Liver (tissue), 8 donors: ENCODE measurements at regions not wholly inside any gene's neighbourhood (a gene's known extent, or its start where the extent isn't known, plus 50 kb on each side); places are given as distances from the start of the nearest gene placed in this dataset.
"Not testable (repeated sequence)": the region's sequence is repeated elsewhere in the genome, so short reads cannot be mapped to it uniquely, and the experiment has no call there.

Experiments
- DNase-seq: peaks from one replicate; pipeline ENCODE4 v3.0.0-alpha.2; 2017; ENCODE audit warnings: low spot score
- H3K27ac ChIP-seq, 2 donors: one replicate each; pipeline ENCODE4 v1.7.0; 2013; ENCODE audit warnings: inconsistent platforms in 2 of 2, low read length in 2 of 2, control low read depth in 1 of 2, low read depth in 1 of 2, mild to moderate bottlenecking in 1 of 2
- H3K27me3 ChIP-seq, 4 donors: one replicate each; pipeline versions ENCODE4 v1.6.1 to v1.7.0; 2013; ENCODE audit warnings: low read length in 3 of 4, inconsistent platforms in 1 of 4, mild to moderate bottlenecking in 1 of 4, moderate library complexity in 1 of 4; ENCODE audit not compliant: control insufficient read depth in 4 of 4, insufficient read depth in 4 of 4
- H3K36me3 ChIP-seq, 4 donors: one replicate each; pipeline versions ENCODE4 v1.6.1 to v1.7.0; 2013; ENCODE audit warnings: low read length in 3 of 4, mild to moderate bottlenecking in 3 of 4, low read depth in 1 of 4, moderate library complexity in 1 of 4; ENCODE audit not compliant: control insufficient read depth in 4 of 4, insufficient read depth in 3 of 4
- H3K4me1 ChIP-seq, 4 donors: one replicate each; pipeline versions ENCODE4 v1.6.1 to v1.7.0; 2013; ENCODE audit warnings: low read length in 3 of 4, mild to moderate bottlenecking in 3 of 4, moderate library complexity in 1 of 4; ENCODE audit not compliant: control insufficient read depth in 4 of 4, insufficient read depth in 4 of 4
- H3K4me3 ChIP-seq, 3 donors: one replicate each; pipeline versions ENCODE4 v1.6.1 to v1.7.0; 2013; ENCODE audit warnings: low read length in 3 of 3, control low read depth in 1 of 3, low read depth in 1 of 3, mild to moderate bottlenecking in 1 of 3
- H3K9ac ChIP-seq, 2 donors: one replicate each; pipeline ENCODE4 v1.7.0; 2013; ENCODE audit warnings: low read length in 2 of 2, mild to moderate bottlenecking in 2 of 2, moderate library complexity in 2 of 2, control low read depth in 1 of 2, low read depth in 1 of 2
- H3K9me3 ChIP-seq, 4 donors: one replicate each; pipeline versions ENCODE4 v1.6.1 to v1.7.0; 2013; ENCODE audit warnings: low read length in 3 of 4; ENCODE audit not compliant: control insufficient read depth in 4 of 4
- EGR1 ChIP-seq, 2 donors: IDR thresholded peaks; 2 replicates each; pipeline ENCODE4 v1.6.1; 2016 to 2018; ENCODE audit warnings: antibody characterized with exemption in 2 of 2, low read depth in 2 of 2
- FOXA1 ChIP-seq: IDR thresholded peaks from 2 replicates; pipeline ENCODE4 v1.6.1; 2016; ENCODE audit warnings: antibody characterized with exemption
- FOXA2 ChIP-seq: IDR thresholded peaks from 2 replicates; pipeline ENCODE4 v1.6.1; 2016; ENCODE audit warnings: antibody characterized with exemption
- GABPA ChIP-seq, 2 donors: IDR thresholded peaks in 1 of 2; conservative IDR thresholded peaks in 1 of 2; 2 replicates each; pipeline ENCODE4 v1.6.1; 2016; ENCODE audit warnings: antibody characterized with exemption in 2 of 2, mild to moderate bottlenecking in 1 of 2, moderate library complexity in 1 of 2
- JUND ChIP-seq, 2 donors: IDR thresholded peaks; 2 replicates each; pipeline ENCODE4 v1.6.1; 2016; ENCODE audit warnings: antibody characterized with exemption in 2 of 2
- NR2F2 ChIP-seq: IDR thresholded peaks from 2 replicates; pipeline ENCODE4 v1.6.1; 2016; ENCODE audit warnings: antibody characterized with exemption
- RAD21 ChIP-seq, 2 donors: IDR thresholded peaks; 2 replicates each; pipeline ENCODE4 v1.6.1; 2016; ENCODE audit warnings: antibody characterized with exemption in 2 of 2, mild to moderate bottlenecking in 2 of 2
- RXRA ChIP-seq, 2 donors: IDR thresholded peaks; 2 replicates each; pipeline ENCODE4 v1.6.1; 2017 to 2018; ENCODE audit warnings: antibody characterized with exemption in 2 of 2, mild to moderate bottlenecking in 1 of 2
- SP1 ChIP-seq: IDR thresholded peaks from 2 replicates; pipeline ENCODE4 v1.6.1; 2018; ENCODE audit warnings: antibody characterized with exemption, mild to moderate bottlenecking
- TAF1 ChIP-seq: conservative IDR thresholded peaks from 2 replicates; pipeline ENCODE4 v1.6.1; 2016; ENCODE audit warnings: antibody characterized with exemption, mild to moderate bottlenecking
- YY1 ChIP-seq: IDR thresholded peaks from 2 replicates; pipeline ENCODE4 v1.6.1; 2016; ENCODE audit warnings: antibody characterized with exemption, mild to moderate bottlenecking
- WGBS: extraction: QIAGEN DNeasy Blood & Tissue Kit; methylation state at CpG from one replicate; pipeline ENCODE4 v1.1.7; 2013; 5-methylcytosine and 5-hydroxymethylcytosine counted together
- TF ChIP-seq, protein P1 (sequence below): IDR thresholded peaks from 2 replicates; pipeline ENCODE4 v1.6.1; 2016; ENCODE audit warnings: antibody characterized with exemption
- TF ChIP-seq, protein P2 (sequence below): IDR thresholded peaks from 2 replicates; pipeline ENCODE4 v1.6.1; 2016; ENCODE audit warnings: antibody characterized with exemption
- TF ChIP-seq, protein P3 (sequence below): fragments of 150-350 bp; IDR thresholded peaks from 2 replicates; pipeline ENCODE4 v1.5.1; 2017; ENCODE audit warnings: improper control_type of control experiment, low read depth, low read length; ENCODE audit not compliant: missing input control
- TF ChIP-seq, protein P4 (sequence below): IDR thresholded peaks from 2 replicates; pipeline ENCODE4 v1.6.1; 2016; ENCODE audit warnings: antibody characterized with exemption
- donor health status: healthy.
- donor health status: healthy.
- donor health status: healthy.
- donor health status: healthy.
- donor health status: healthy.

DNA sequence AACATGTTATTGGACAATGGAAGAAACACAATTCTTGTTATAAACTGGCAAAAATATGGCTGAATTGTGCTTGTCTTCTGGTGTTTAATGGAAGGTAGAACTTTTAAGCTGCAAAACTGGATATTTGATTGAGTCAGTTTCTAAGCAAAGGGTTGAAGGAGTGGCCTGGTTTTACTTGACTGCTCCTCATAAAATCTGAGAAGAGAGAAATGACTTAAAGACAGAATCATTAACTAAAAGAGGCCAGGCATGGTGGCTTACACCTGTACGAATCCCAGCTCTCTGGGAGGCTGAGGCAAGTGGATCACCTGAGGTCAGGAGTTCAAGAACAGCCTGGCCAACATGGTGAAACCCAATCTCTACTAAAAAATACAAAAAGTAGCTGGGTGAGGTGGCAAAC lies 770.7 kb downstream of the CDH11 start:
- WGBS = 70% methylated on average over 1 of the region's 1 CpG
- H3K4me1 ChIP-seq = no peaks in the 10 kb centered on the region
- H3K27ac ChIP-seq = no peak overlapping the region
- H3K9me3 ChIP-seq = no peaks in the 10 kb centered on the region
- no peak overlapping the region for H3K4me3 ChIP-seq
- H3K9ac ChIP-seq = no peak overlapping the region
- TF ChIP-seq FOXA2 (no peak), SP1 (no peak), NR2F2 (no peak), YY1 (no peak), EGR1 (IDR thresholded peaks at IDR 0.05; ENCODE audit: low read depth in 2 of 2) (no peak), FOXA1 (no peak), TAF1 (no peak), RXRA (IDR thresholded peaks at IDR 0.05) (no peak)
- TF ChIP-seq, protein P1, sequence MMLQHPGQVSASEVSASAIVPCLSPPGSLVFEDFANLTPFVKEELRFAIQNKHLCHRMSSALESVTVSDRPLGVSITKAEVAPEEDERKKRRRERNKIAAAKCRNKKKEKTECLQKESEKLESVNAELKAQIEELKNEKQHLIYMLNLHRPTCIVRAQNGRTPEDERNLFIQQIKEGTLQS = no peak
- TF ChIP-seq, protein P2, sequence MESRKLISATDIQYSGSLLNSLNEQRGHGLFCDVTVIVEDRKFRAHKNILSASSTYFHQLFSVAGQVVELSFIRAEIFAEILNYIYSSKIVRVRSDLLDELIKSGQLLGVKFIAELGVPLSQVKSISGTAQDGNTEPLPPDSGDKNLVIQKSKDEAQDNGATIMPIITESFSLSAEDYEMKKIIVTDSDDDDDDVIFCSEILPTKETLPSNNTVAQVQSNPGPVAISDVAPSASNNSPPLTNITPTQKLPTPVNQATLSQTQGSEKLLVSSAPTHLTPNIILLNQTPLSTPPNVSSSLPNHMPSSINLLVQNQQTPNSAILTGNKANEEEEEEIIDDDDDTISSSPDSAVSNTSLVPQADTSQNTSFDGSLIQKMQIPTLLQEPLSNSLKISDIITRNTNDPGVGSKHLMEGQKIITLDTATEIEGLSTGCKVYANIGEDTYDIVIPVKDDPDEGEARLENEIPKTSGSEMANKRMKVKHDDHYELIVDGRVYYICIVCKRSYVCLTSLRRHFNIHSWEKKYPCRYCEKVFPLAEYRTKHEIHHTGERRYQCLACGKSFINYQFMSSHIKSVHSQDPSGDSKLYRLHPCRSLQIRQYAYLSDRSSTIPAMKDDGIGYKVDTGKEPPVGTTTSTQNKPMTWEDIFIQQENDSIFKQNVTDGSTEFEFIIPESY = no peak
- TF ChIP-seq, protein P3, sequence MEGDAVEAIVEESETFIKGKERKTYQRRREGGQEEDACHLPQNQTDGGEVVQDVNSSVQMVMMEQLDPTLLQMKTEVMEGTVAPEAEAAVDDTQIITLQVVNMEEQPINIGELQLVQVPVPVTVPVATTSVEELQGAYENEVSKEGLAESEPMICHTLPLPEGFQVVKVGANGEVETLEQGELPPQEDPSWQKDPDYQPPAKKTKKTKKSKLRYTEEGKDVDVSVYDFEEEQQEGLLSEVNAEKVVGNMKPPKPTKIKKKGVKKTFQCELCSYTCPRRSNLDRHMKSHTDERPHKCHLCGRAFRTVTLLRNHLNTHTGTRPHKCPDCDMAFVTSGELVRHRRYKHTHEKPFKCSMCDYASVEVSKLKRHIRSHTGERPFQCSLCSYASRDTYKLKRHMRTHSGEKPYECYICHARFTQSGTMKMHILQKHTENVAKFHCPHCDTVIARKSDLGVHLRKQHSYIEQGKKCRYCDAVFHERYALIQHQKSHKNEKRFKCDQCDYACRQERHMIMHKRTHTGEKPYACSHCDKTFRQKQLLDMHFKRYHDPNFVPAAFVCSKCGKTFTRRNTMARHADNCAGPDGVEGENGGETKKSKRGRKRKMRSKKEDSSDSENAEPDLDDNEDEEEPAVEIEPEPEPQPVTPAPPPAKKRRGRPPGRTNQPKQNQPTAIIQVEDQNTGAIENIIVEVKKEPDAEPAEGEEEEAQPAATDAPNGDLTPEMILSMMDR = no peak
- no peaks in the 10 kb centered on the region for H3K27me3 ChIP-seq
- DNase-seq = no peak
- no peaks in the 10 kb centered on the region for H3K36me3 ChIP-seq

DNA sequence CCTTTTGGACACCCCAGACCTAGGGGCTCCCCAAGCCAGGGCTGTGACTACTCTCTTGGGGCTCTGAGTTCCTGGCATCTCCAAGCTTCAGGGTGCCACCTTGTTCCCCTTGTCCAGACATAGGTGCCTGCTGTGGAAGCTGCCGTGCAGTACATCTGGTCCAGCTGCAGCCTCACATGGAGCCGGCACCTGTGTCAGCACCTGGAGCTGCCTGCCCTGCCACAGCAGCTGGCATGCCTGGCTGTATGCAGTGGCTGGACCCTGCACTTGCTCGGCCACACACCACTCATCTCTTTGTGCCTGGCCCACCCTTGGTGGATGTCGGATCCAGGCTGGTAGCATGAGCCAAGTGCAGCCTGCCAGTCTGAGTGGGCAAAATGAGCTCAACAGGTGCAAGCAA lies 775.8 kb downstream of the CDH11 start:
- no peak for DNase-seq
- no peaks in the 10 kb centered on the region for H3K9me3 ChIP-seq
- WGBS = 90% methylated on average over 4 of the region's 4 CpGs
- no peak overlapping the region for H3K9ac ChIP-seq
- no peaks in the 10 kb centered on the region for H3K36me3 ChIP-seq
- H3K4me3 ChIP-seq = no peak overlapping the region
- no peak overlapping the region for H3K27ac ChIP-seq
- no peaks in the 10 kb centered on the region for H3K4me1 ChIP-seq
- no peaks in the 10 kb centered on the region for H3K27me3 ChIP-seq
- no peak for TF ChIP-seq GABPA (IDR thresholded peaks at IDR 0.05 in 1 of 2, conservative IDR thresholded peaks at IDR 0.05 in 1 of 2)
- TF ChIP-seq NR2F2 = no peak
- TF ChIP-seq, protein P4, sequence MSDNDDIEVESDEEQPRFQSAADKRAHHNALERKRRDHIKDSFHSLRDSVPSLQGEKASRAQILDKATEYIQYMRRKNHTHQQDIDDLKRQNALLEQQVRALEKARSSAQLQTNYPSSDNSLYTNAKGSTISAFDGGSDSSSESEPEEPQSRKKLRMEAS = no peak

DNA sequence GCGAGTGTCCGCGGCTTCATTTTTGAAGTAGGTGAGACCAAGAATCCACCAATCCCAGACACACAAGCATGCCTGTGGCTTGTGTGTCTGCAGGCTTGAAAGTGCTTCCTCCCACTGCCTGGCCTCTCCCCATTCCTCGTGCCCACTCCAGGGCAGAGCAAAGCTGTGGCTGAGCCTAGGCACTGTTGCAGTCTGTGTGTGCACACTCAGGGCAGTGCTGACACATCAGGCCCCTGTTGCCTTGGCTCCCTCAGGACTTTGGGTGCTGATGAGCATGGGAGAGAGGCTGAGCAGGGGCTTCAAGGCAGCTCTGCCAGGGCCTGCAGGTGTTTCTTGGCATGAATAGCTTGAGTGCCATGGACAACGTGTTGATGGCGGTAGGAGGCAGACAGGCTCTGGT lies 776.7 kb downstream of the CDH11 start:
- Histone ChIP-seq H3K4me3 (no peak overlapping the region), H3K36me3 (no peaks in the 10 kb centered on the region), H3K9me3 (no peaks in the 10 kb centered on the region), H3K27ac (no peak overlapping the region), H3K27me3 (no peaks in the 10 kb centered on the region), H3K9ac (no peak overlapping the region), H3K4me1 (no peaks in the 10 kb centered on the region)
- no peak for DNase-seq
- WGBS = 92% methylated on average over 6 of the region's 6 CpGs
- TF ChIP-seq, protein P1 = no peak
- no peak for TF ChIP-seq GABPA (IDR thresholded peaks at IDR 0.05 in 1 of 2, conservative IDR thresholded peaks at IDR 0.05 in 1 of 2)
- no peak for TF ChIP-seq RXRA (IDR thresholded peaks at IDR 0.05)
- TF ChIP-seq FOXA1 = no peak
- TF ChIP-seq JUND (IDR thresholded peaks at IDR 0.05) = no peak
- no peak for TF ChIP-seq RAD21 (IDR thresholded peaks at IDR 0.05)

DNA sequence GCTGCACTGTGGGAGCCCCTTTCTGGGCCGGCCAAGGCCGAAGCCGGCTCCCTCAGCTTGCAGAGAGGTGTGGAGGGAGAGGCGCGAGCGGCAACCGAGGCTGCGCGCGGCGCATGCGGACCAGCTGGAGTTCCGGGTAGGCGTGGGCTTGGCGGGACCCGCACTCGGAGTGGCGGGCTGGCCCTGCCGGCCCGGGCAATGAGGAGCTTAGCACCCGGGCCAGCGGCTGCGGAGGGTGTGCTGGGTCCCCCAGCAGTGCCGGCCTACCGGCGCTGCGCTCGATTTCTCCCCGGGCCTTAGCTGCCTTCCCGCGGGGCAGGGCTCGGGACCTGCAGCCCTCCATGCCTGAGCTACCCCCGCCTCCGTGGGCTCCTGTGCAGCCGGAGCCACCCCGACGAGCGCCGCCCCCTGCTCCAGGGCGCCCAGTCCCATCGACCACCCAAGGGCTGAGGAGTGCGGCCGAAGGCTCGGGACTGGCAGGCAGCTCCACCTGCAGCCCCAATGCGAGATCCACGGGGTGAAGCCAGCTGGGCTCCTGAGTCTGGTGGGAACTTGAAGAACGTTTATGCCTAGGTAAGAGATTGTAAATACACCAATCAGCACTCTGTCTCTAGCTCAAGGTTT lies 777.9 kb downstream of the CDH11 start:
- not testable (repeated sequence) for H3K4me1 ChIP-seq, H3K27ac ChIP-seq, DNase-seq, H3K9me3 ChIP-seq, H3K9ac ChIP-seq, H3K4me3 ChIP-seq, H3K36me3 ChIP-seq, H3K27me3 ChIP-seq
- WGBS = 92% methylated on average over 47 of the region's 47 CpGs
